ENCODE measurements at regions not wholly inside any gene's neighbourhood (a gene's known extent, or its start where the extent isn't known, plus 50 kb on each side); places are given as distances from the start of the nearest gene placed in this dataset.

- no peak for DNase-seq (ENCODE audit: low read depth)
Measured at GRCh38 chr6:9614778-9615177, 800.1 kb downstream of the TFAP2A start.

- DNase-seq (ENCODE audit: low read depth): peak; percentile 56
Measured at GRCh38 chr6:9612489-9612888, 802.4 kb downstream of the TFAP2A start.

- DNase-seq (ENCODE audit: low read depth): no peak
Measured at GRCh38 chr6:9610620-9611415, 804.1 kb downstream of the TFAP2A start.

DNA sequence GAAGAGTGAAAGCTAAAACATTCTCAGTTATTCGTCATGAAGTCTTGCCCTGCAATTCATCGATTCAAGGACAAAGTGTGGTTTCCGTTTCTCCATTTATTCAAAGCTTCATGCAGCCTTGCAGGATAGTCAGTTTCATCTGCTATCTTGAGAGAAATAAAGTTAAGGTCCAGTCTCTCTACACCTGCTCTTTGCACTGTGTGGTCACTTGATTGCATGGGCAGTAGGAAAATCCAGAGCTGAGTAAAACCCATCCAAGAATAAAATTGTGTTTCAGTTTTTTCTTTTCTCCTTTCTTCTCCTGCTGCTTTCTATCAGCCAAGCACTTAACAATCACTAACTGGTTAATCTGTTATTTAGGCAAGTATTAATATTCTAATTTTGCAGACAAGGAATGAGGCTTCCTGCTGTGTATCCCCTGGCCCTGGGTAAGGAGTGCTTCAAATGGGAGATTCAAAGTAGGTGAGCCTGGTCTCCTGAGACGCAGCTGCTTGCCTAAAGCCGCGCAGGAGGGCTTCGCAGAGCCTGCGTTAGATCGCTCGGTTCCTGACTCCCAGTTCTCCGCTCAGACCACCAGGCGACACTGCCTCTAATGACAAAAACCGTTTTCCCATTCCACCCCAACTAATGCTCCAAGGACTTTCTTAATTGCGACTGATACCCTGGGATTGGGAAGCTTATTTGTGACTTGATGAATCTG, 808.3 kb downstream of the TFAP2A start:
- peak; percentile 54 for DNase-seq (ENCODE audit: low read depth)

- no peak for DNase-seq (ENCODE audit: low read depth)
Measured at GRCh38 chr6:9594746-9595145, 820.1 kb downstream of the TFAP2A start.

DNA sequence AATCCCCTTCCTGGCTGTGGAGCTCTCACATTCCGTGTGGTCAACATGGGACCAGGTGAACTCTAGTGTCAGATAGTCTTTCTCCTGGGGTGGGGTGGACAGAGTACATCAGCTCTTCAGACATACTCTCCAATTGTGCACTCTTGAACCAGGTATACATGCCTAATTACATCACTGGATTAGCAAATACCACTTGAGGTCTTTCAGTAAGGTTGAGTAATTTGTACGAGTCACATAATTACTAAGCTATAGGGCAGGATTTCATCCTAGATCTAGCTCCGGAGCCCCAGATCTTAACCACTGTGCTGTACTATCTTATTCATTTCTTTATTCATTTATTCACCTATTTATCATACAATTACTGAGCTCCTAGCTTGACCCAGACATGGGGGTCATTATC, 821.3 kb downstream of the TFAP2A start:
- no peak for DNase-seq (ENCODE audit: low read depth)

DNA sequence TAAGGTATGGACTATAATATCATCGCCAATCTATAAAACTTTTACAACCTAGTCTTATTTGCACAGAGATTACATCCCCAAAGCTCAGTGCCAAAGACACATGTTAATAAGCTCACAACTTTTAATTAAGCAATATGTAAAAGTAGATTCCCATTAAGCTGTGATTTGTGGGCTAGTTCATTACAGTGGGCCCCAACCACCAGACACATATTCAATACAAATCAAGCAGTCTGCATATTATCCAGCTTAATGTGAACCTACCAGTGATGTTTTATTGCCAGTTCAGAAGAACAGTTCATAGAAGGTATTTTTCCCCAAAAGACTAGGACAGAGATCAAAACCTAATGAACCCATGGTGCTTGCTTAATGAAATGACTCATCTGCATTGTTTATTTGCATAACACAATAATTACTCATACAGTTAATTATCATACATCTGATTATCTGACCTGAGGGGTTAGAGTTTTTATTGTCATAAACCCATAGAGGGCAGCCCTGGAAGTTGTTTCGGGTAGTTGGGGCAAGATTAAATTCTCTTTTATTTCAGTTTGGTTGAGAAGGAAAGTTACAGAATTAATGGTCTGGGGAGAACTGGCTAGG, 831.0 kb downstream of the TFAP2A start:
- DNase-seq (ENCODE audit: low read depth): no peak

DNA sequence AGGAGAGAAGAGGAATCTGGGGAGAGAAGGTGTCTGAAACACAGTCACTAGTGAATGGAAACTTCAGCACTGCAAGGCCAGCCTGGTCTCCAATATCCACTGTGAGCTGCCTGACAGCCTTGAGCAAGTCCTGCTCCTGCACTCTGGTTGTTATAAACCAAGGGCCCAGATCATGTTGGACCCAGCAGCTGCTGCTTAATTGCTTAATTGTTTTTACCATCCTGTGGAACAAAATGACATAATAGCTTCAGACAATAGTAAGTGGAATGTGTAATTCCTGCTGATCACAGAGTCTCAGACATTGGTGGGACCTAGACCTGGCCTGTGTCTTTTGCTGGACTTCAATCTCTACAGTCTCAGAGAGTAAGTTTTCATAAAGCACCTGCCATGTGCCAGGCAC, 833.7 kb downstream of the TFAP2A start:
- DNase-seq (ENCODE audit: low read depth): no peak

GRCh38 chr6:9576521-9576920, 838.4 kb downstream of the TFAP2A start:
- DNase-seq (ENCODE audit: low read depth): no peak

- no peak for DNase-seq (ENCODE audit: low read depth)
Measured at GRCh38 chr6:9566096-9566495, 848.8 kb downstream of the TFAP2A start.

- DNase-seq (ENCODE audit: low read depth): no peak
Measured at GRCh38 chr6:9564021-9564420, 850.9 kb downstream of the TFAP2A start.

GRCh38 chr6:9563568-9563967, 851.3 kb downstream of the TFAP2A start:
- no peak for DNase-seq (ENCODE audit: low read depth)

DNA sequence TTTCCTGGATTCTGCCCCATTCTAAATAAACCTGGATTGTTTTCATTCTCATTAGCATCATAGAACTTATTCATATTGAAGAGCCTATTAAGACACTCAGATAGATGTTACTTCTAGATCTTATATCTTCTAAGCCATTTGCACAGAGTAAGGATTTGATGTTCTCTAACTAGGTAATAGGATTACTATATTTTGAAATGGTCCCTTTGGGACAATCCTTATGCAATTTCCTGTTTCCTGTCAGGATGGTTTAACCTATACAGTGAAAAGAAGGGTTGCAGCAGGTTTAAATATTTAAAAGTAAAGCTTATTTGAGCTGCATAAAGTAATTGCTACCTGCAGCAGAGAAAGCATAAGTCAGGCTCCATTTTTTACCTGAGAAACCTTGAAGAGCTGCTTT, 860.1 kb downstream of the TFAP2A start:
- no peak for DNase-seq (ENCODE audit: low read depth)

DNA sequence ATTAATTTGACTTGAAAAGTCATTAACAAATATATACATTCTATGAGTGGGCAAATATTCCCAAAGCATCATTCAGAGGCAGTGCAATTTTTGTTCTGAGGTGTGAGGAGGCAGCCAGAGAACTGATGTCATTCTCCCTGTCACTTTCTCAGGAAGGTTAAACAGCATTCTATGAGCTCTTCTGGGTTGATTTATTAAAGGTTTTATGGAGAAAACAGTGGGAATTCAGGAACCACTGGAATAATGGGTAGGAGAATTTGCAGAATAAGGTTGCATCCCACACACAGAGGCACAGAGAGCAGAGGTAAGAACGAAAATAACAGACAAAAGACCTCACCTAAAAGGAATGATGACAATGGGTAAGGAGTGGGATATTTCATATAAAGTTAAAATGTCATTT, 860.6 kb downstream of the TFAP2A start:
- no peak for DNase-seq (ENCODE audit: low read depth)

- DNase-seq (ENCODE audit: low read depth): no peak
Measured at GRCh38 chr6:9553002-9553401, 861.9 kb downstream of the TFAP2A start.

- DNase-seq (ENCODE audit: low read depth): no peak
Measured at GRCh38 chr6:9543649-9544048, 871.2 kb downstream of the TFAP2A start.

- DNase-seq (ENCODE audit: low read depth): peak; percentile 68
Measured at GRCh38 chr6:9540534-9541126, 874.2 kb downstream of the TFAP2A start.

DNA sequence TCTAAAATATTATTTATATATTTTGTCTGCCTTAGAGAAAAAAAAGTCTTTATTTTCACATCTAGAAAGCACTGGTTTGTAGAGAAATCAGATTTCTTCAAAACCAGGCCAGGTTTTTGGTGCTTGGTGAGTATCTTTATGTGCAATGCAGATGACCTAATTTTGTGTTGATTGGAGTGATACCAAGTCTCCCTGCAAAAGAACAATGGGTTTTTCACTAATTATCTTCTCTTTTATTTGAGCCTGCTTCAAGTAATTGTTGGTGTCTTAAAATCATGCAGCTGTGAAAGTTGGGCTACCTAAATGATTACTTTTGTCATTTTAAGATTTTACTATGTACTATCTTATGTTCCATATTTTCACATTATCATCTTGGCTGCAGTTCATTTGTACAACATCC, 874.7 kb downstream of the TFAP2A start:
- peak; percentile 33 for DNase-seq (ENCODE audit: low read depth)

GRCh38 chr6:9539231-9539755, 875.6 kb downstream of the TFAP2A start:
- no peak for DNase-seq (ENCODE audit: low read depth)

DNA sequence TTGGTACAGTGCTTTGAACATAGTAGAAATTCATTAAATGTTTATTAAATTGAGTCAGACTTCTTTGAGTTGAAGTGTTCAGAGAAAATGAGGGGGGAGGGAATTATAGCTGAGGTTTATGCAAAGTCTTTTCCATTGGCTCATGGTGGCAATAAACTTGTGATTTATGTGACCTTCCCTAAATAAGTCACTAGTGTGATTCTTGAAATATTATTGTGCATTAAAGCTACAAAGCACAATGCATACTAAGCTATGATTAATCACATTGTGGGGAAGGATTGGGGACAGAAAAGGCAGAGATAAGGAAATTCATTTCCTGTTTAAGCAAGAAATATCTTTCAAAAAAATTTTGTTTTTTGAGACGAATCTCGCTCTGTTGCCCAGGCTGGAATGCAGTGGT, 877.5 kb downstream of the TFAP2A start:
- peak; percentile 23 for DNase-seq (ENCODE audit: low read depth)

DNA sequence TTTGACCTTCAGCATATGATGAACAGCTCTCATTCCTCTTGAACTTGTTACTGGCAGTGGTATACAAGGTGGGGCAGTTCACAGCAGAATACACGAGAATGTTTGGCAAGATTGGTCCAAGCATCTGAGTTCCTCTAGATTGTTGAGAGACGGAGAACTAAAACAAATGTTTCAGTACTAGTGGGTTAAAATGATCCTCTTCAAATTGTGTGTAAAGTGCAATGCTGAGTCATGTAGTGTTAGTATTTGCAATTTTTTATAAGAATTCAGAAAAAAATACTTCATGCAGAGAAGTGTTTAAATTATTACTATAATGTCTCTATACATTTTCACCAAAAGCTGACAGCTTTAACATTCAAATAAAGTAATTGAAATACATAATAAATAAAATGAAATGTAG, 879.8 kb downstream of the TFAP2A start:
- no peak for DNase-seq (ENCODE audit: low read depth)

All from Daoy (cell line).